ENCODE measurements at regions not wholly inside any gene's neighbourhood (a gene's known extent, or its start where the extent isn't known, plus 50 kb on each side); places are given as distances from the start of the nearest gene placed in this dataset.

GRCh38 chr14:101464310-101464983 is 96.8 kb upstream of the DIO3 start (continued):
- TF ChIP-seq ZNF462 (CRISPR knock-in tag; IDR thresholded peaks at IDR 0.05), result no peak

GRCh38 chr14:101464984-101465794 is 96.1 kb upstream of the DIO3 start:
- Mint-ChIP-seq H3K27ac (no peak overlapping the region), H3K4me3 (no peak overlapping the region), H3K36me3 (ENCODE audit: low read depth) (no peaks in the 10 kb centered on the region), H3K27me3 (ENCODE audit: insufficient read depth, low read depth, poor library complexity) (peaks cover 17% of the 10 kb centered on the region), H3K4me1 (no peaks in the 10 kb centered on the region; the same call in 2 of the 3 replicates), H3K9me3 (no peaks in the 10 kb centered on the region)
- H3K4me2 ChIP-seq, result no peak overlapping the region
- no peak overlapping the region for H3K4me3 ChIP-seq
- ATAC-seq, result no peak
- no peaks in the 10 kb centered on the region for H4K20me1 ChIP-seq (replicated peaks; ENCODE audit: insufficient read depth)
- DNase-seq (ENCODE audit: low spot score), result no peak
- no peaks in the 10 kb centered on the region for H3K4me1 ChIP-seq (ENCODE audit: insufficient read depth)
- H3K27ac ChIP-seq (ENCODE audit: low read depth), result no peak overlapping the region
- no peaks in the 10 kb centered on the region for H3K79me2 ChIP-seq (replicated peaks; ENCODE audit: insufficient read depth)
- H2AFZ ChIP-seq, result no peak overlapping the region
- no peaks in the 10 kb centered on the region for H3K9me2 ChIP-seq (ENCODE audit: insufficient read depth)
- no peaks in the 10 kb centered on the region for H3K36me3 ChIP-seq (ENCODE audit: insufficient read depth)
- peaks cover 12% of the 10 kb centered on the region for H3K27me3 ChIP-seq (ENCODE audit: insufficient read depth)
- no peaks in the 10 kb centered on the region for H3F3A ChIP-seq (replicated peaks; ENCODE audit: low read depth)
- TF ChIP-seq EZH2phosphoT487 (IDR thresholded peaks at IDR 0.05; ENCODE audit: unreplicated experiment) (no peak), EZH2 (IDR thresholded peaks at IDR 0.05; ENCODE audit: low read depth, unreplicated experiment) (no peak), ZNF462 (CRISPR knock-in tag; IDR thresholded peaks at IDR 0.05) (no peak), ETS1 (IDR thresholded peaks at IDR 0.05) (no peak), NANOG (IDR thresholded peaks at IDR 0.05; ENCODE audit: borderline replicate concordance) (no peak)
